Thyroid gland (tissue), 4 donors: ENCODE measurements at regions not wholly inside any gene's neighbourhood (a gene's known extent, or its start where the extent isn't known, plus 50 kb on each side); places are given as distances from the start of the nearest gene placed in this dataset.

Experiments
- POLR2A ChIP-seq, 2 donors: fragments of 450-650 bp; IDR thresholded peaks; one replicate each; pipeline ENCODE4 v1.6.1; 2017; ENCODE audit warnings: antibody characterized with exemption in 2 of 2, mild to moderate bottlenecking in 2 of 2, moderate library complexity in 1 of 2
- TF ChIP-seq, protein P1 (sequence below), 6 experiments: fragments of 200-600 bp in 3 of 6; fragments of 450-650 bp in 3 of 6; sonication (generic) in 3 of 6; IDR thresholded peaks; one replicate each; pipeline ENCODE4 v1.5.1; 2016 to 2019; ENCODE audit warnings: antibody characterized with exemption in 6 of 6, mild to moderate bottlenecking in 2 of 6, inconsistent platforms in 1 of 6, moderate library complexity in 1 of 6

DNA sequence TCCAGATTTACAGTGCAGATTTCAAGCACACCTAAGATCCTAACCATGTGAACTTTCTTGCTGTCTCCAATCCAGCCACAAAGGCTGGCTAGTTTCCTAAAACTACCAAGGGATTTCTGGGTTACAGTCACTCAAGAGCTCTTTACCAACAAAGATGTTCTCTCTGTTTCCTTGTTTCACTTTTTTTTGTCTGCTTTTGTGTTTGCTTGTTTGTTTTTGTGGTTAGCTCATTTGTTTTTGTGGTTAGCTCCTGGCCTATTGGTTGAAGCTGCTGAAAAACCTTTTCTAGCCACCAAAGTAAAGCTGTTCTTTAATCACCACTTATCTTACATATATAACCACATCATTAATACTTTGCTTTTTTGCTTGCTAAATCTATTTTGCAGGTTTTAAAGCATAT lies 642.5 kb upstream of the GALNTL6 start:
- TF ChIP-seq, protein P1, sequence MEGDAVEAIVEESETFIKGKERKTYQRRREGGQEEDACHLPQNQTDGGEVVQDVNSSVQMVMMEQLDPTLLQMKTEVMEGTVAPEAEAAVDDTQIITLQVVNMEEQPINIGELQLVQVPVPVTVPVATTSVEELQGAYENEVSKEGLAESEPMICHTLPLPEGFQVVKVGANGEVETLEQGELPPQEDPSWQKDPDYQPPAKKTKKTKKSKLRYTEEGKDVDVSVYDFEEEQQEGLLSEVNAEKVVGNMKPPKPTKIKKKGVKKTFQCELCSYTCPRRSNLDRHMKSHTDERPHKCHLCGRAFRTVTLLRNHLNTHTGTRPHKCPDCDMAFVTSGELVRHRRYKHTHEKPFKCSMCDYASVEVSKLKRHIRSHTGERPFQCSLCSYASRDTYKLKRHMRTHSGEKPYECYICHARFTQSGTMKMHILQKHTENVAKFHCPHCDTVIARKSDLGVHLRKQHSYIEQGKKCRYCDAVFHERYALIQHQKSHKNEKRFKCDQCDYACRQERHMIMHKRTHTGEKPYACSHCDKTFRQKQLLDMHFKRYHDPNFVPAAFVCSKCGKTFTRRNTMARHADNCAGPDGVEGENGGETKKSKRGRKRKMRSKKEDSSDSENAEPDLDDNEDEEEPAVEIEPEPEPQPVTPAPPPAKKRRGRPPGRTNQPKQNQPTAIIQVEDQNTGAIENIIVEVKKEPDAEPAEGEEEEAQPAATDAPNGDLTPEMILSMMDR (IDR thresholded peaks at IDR 0.05): no peak
- no peak for TF ChIP-seq POLR2A (IDR thresholded peaks at IDR 0.05)
